ENCODE measurements at regions not wholly inside any gene's neighbourhood (a gene's known extent, or its start where the extent isn't known, plus 50 kb on each side); places are given as distances from the start of the nearest gene placed in this dataset.
"Not testable (repeated sequence)": the region's sequence is repeated elsewhere in the genome, so short reads cannot be mapped to it uniquely, and the experiment has no call there.

GRCh38 chr2:869357-869871 lies 81.2 kb upstream of the SNTG2 start:
- Histone ChIP-seq H3K4me3 (ENCODE audit: insufficient read depth, low read depth, low read length) (no peak overlapping the region), H3K9me3 (ENCODE audit: control insufficient read depth, low read length) (no peaks in the 10 kb centered on the region), H3K27me3 (ENCODE audit: control insufficient read depth, insufficient read depth, low read length, poor library complexity, severe bottlenecking) (no peaks in the 10 kb centered on the region), H3K36me3 (ENCODE audit: control insufficient read depth, insufficient read depth, low read length) (no peaks in the 10 kb centered on the region), H3K27ac (ENCODE audit: insufficient read depth, low read depth, low read length, poor library complexity, severe bottlenecking) (no peak overlapping the region), H3K4me1 (ENCODE audit: control insufficient read depth, insufficient read depth, low read length) (no peaks in the 10 kb centered on the region)
- WGBS, 2 experiments: 87 to 88% methylated on average over 16 of the region's 16 CpGs

- H3K4me1 ChIP-seq (ENCODE audit: control insufficient read depth, insufficient read depth, low read length); H3K27ac ChIP-seq (ENCODE audit: insufficient read depth, low read depth, low read length, poor library complexity, severe bottlenecking); H3K4me3 ChIP-seq (ENCODE audit: insufficient read depth, low read depth, low read length); H3K27me3 ChIP-seq (ENCODE audit: control insufficient read depth, insufficient read depth, low read length, poor library complexity, severe bottlenecking); H3K9me3 ChIP-seq (ENCODE audit: control insufficient read depth, low read length); H3K36me3 ChIP-seq (ENCODE audit: control insufficient read depth, insufficient read depth, low read length): not testable (repeated sequence)
- 97 to 98% methylated on average over 46 of the region's 51 CpGs for WGBS, 2 experiments
Measured at GRCh38 chr2:868857-869256, 81.8 kb upstream of the SNTG2 start.

- Histone ChIP-seq H3K36me3 (ENCODE audit: control insufficient read depth, insufficient read depth, low read length) (no peaks in the 10 kb centered on the region), H3K9me3 (ENCODE audit: control insufficient read depth, low read length) (no peaks in the 10 kb centered on the region), H3K4me3 (ENCODE audit: insufficient read depth, low read depth, low read length) (no peak overlapping the region), H3K27ac (ENCODE audit: insufficient read depth, low read depth, low read length, poor library complexity, severe bottlenecking) (no peak overlapping the region), H3K4me1 (ENCODE audit: control insufficient read depth, insufficient read depth, low read length) (no peaks in the 10 kb centered on the region), H3K27me3 (ENCODE audit: control insufficient read depth, insufficient read depth, low read length, poor library complexity, severe bottlenecking) (no peaks in the 10 kb centered on the region)
- 89 to 90% methylated on average over 9 of the region's 9 CpGs for WGBS, 2 experiments
Measured at GRCh38 chr2:867296-867695, 83.4 kb upstream of the SNTG2 start.

DNA sequence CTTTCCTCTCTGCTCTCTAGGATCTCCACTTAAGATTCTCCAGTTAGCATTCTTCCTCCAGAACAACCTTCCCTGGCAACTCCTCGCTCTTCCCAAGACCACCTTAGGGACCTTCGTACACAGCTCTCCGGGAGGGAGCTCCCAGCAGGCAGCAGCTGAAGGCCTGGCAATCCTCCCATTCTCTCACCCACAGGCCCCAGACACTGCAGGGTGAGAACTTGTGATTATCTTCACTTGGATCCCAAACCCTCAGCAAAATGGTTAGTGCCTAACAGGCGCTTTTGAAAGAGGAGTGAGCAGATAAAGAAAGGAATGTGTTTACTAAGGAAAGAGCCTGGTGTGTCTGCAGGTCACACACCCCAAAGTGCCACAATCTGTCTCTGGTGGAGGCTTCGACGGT lies 83.8 kb upstream of the SNTG2 start:
- Histone ChIP-seq H3K36me3 (ENCODE audit: control insufficient read depth, insufficient read depth, low read length) (no peaks in the 10 kb centered on the region), H3K27ac (ENCODE audit: insufficient read depth, low read depth, low read length, poor library complexity, severe bottlenecking) (no peak overlapping the region), H3K27me3 (ENCODE audit: control insufficient read depth, insufficient read depth, low read length, poor library complexity, severe bottlenecking) (no peaks in the 10 kb centered on the region), H3K4me3 (ENCODE audit: insufficient read depth, low read depth, low read length) (no peak overlapping the region), H3K9me3 (ENCODE audit: control insufficient read depth, low read length) (no peaks in the 10 kb centered on the region), H3K4me1 (ENCODE audit: control insufficient read depth, insufficient read depth, low read length) (no peaks in the 10 kb centered on the region)
- WGBS, 2 experiments: 88% methylated on average over 6 of the region's 6 CpGs

- Histone ChIP-seq H3K4me3 (ENCODE audit: insufficient read depth, low read depth, low read length) (no peak overlapping the region), H3K9me3 (ENCODE audit: control insufficient read depth, low read length) (no peaks in the 10 kb centered on the region), H3K27me3 (ENCODE audit: control insufficient read depth, insufficient read depth, low read length, poor library complexity, severe bottlenecking) (no peaks in the 10 kb centered on the region), H3K36me3 (ENCODE audit: control insufficient read depth, insufficient read depth, low read length) (no peaks in the 10 kb centered on the region), H3K27ac (ENCODE audit: insufficient read depth, low read depth, low read length, poor library complexity, severe bottlenecking) (no peak overlapping the region), H3K4me1 (ENCODE audit: control insufficient read depth, insufficient read depth, low read length) (no peaks in the 10 kb centered on the region)
- 80 to 85% methylated on average over 15 of the region's 15 CpGs for WGBS, 2 experiments
Measured at GRCh38 chr2:866009-866680, 84.5 kb upstream of the SNTG2 start.

DNA sequence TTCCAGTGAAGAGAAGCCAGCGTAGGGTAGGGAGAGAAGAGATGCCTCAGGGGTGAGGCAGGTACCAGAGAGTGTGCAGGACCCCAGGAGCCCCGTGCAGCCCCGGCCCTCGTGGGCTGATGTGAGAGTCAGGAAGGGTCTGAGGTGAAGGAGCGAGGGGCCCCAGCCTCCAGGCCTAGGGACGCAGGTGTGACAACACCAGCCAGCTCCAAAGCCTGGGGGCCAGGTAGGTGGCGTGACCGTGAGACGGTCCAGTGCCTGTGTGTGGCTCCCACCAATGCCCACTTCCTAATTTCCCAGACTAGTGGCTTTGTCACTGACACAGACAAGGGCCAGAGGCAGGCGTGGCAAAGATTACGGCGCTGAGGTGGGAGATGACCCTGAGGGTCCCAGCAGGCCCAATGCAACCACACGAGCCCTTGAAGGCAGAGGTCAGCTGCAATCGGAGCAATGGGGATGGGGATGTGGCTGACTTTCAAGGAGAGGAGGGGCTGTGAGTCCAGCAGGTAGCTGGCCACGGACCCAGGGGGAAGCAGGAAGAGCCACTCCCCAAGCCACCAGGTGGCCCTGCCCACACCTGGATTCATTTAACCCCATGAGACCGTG lies 86.0 kb upstream of the SNTG2 start:
- no peak overlapping the region for H3K4me3 ChIP-seq (ENCODE audit: insufficient read depth, low read depth, low read length)

DNA sequence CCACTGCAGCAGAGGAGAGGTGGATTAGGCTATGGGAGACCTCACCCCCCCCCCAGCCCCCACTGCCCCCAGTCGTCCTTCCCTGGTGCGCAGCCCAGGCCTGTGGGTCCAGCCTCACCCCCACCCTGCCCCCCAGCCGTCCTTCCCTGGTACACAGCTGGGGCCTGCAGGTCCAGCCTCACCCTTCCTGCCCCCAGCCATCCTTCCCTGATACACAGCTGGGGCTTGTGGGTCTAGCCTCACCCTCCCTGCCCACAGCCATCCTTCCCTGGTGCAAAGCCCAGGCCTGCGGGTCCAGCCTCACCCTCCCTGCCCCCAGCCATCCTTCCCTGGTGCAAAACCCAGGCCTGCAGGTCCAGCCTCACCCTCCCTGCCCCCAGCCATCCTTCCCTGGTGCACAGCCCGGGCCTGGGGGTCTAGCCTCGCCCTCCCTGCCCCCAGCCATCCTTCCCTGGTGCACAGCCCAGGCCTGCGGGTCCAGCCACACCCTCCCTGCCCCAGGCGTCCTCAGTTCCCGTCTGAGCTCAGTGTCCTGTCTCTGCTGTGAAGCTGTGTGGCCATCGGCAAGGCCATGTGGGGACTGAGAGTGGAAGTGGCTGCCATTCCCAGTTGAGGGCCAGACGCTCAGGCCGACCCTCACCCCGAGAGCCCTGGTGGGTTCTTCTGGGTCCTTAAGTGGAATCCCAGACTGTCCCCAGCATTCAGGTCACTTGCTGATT lies 86.8 kb upstream of the SNTG2 start:
- Histone ChIP-seq H3K4me3 (ENCODE audit: insufficient read depth, low read depth, low read length) (no peak overlapping the region), H3K27me3 (ENCODE audit: control insufficient read depth, insufficient read depth, low read length, poor library complexity, severe bottlenecking) (no peaks in the 10 kb centered on the region), H3K9me3 (ENCODE audit: control insufficient read depth, low read length) (no peaks in the 10 kb centered on the region), H3K27ac (ENCODE audit: insufficient read depth, low read depth, low read length, poor library complexity, severe bottlenecking) (no peak overlapping the region), H3K4me1 (ENCODE audit: control insufficient read depth, insufficient read depth, low read length) (no peaks in the 10 kb centered on the region), H3K36me3 (ENCODE audit: control insufficient read depth, insufficient read depth, low read length) (no peaks in the 10 kb centered on the region)
- 68 to 75% methylated on average over 9 to 11 of the region's 13 CpGs for WGBS, 2 experiments

More for the DNA sequence above, 86.0 kb upstream of the SNTG2 start:
- H3K27ac ChIP-seq (ENCODE audit: insufficient read depth, low read depth, low read length, poor library complexity, severe bottlenecking): no peak overlapping the region
- no peaks in the 10 kb centered on the region for H3K36me3 ChIP-seq (ENCODE audit: control insufficient read depth, insufficient read depth, low read length)
- no peaks in the 10 kb centered on the region for H3K27me3 ChIP-seq (ENCODE audit: control insufficient read depth, insufficient read depth, low read length, poor library complexity, severe bottlenecking)
- H3K4me1 ChIP-seq (ENCODE audit: control insufficient read depth, insufficient read depth, low read length): no peaks in the 10 kb centered on the region
- 87 to 88% methylated on average over 16 of the region's 16 CpGs for WGBS, 2 experiments
- H3K9me3 ChIP-seq (ENCODE audit: control insufficient read depth, low read length): no peaks in the 10 kb centered on the region

DNA sequence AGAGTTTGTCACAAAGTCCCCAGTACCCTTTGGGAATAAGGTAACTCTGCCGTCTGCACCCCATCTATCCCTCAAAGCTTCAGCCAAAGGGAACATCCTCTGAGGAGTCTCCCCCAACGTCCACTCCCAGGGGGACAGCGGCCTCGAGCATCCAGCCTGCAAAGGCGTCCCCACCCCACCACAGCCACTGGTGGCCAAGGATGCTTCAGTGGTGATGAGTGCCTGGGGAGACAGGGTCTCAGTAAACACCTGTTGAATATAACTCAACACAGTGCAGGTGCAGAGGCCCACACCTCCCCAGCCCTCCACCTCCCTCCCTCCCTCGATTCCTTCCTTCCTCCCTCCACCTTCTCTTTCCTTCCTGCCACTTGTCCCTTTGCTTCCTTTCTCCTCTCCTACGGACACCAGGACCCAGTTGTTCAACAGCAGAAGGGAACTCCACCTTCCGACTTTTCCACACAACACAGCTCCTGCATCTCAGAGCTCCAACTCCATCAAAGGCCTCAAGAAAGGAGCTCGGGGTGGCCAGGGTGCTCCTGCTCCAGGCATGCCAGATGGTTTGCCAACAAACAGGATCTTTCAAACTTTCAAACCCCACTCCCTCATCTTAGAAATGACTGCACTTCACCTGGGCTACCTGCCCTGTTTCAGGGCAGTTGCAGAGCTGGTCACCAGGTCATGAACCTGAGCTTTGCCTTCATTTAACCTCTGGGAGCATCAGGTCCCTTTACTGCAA lies 87.8 kb upstream of the SNTG2 start:
- H3K4me3 ChIP-seq (ENCODE audit: insufficient read depth, low read depth, low read length): no peak overlapping the region
- H3K27me3 ChIP-seq (ENCODE audit: control insufficient read depth, insufficient read depth, low read length, poor library complexity, severe bottlenecking): no peaks in the 10 kb centered on the region
- no peaks in the 10 kb centered on the region for H3K36me3 ChIP-seq (ENCODE audit: control insufficient read depth, insufficient read depth, low read length)
- H3K4me1 ChIP-seq (ENCODE audit: control insufficient read depth, insufficient read depth, low read length): no peaks in the 10 kb centered on the region
- WGBS, 2 experiments: 88 to 90% methylated on average over 8 of the region's 9 CpGs
- H3K9me3 ChIP-seq (ENCODE audit: control insufficient read depth, low read length): no peaks in the 10 kb centered on the region
- no peak overlapping the region for H3K27ac ChIP-seq (ENCODE audit: insufficient read depth, low read depth, low read length, poor library complexity, severe bottlenecking)

DNA sequence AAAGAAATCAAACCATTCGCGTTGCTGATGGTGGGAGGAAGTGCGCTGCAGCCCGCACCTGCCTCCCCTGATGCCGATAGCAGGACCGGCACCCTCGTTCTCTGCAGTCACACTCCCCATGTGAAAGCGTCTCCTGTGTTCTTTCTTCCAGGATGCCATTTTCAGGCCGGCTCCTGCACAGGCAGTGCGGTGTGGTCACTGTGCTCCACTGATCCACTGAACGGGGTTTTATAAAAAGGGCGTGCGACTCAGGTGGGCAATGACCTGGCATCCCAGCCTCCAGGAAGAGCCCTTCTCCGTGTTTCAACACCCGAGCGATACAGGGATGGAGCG lies 88.3 kb upstream of the SNTG2 start:
- H3K9me3 ChIP-seq (ENCODE audit: control insufficient read depth, low read length): no peaks in the 10 kb centered on the region
- no peaks in the 10 kb centered on the region for H3K4me1 ChIP-seq (ENCODE audit: control insufficient read depth, insufficient read depth, low read length)
- H3K27me3 ChIP-seq (ENCODE audit: control insufficient read depth, insufficient read depth, low read length, poor library complexity, severe bottlenecking): no peaks in the 10 kb centered on the region
- 84% methylated on average over 17 of the region's 17 CpGs for WGBS, 2 experiments
- no peak overlapping the region for H3K27ac ChIP-seq (ENCODE audit: insufficient read depth, low read depth, low read length, poor library complexity, severe bottlenecking)
- H3K4me3 ChIP-seq (ENCODE audit: insufficient read depth, low read depth, low read length): no peak overlapping the region
- no peaks in the 10 kb centered on the region for H3K36me3 ChIP-seq (ENCODE audit: control insufficient read depth, insufficient read depth, low read length)
